Adrenal gland (tissue), 5 donors: ENCODE measurements at regions not wholly inside any gene's neighbourhood (a gene's known extent, or its start where the extent isn't known, plus 50 kb on each side); places are given as distances from the start of the nearest gene placed in this dataset.

Experiments
- POLR2A ChIP-seq, 2 donors: fragments of 450-650 bp; IDR thresholded peaks; one replicate each; pipeline ENCODE4 v1.6.1; 2017; ENCODE audit warnings: antibody characterized with exemption in 2 of 2, mild to moderate bottlenecking in 2 of 2, moderate library complexity in 1 of 2
- TF ChIP-seq, protein P1 (sequence below), 6 experiments: fragments of 450-650 bp in 4 of 6; fragments of 200-600 bp in 2 of 6; sonication (generic) in 1 of 6; IDR thresholded peaks; 1 replicate in 5 of 6; 2 replicates in 1 of 6; pipeline versions ENCODE4 v1.5.1 to v1.8.0; 2016 to 2021; ENCODE audit warnings: antibody characterized with exemption in 6 of 6, mild to moderate bottlenecking in 2 of 6, moderate library complexity in 1 of 6
- donor health status: DM: no; HTN: no; CAD: no.

DNA sequence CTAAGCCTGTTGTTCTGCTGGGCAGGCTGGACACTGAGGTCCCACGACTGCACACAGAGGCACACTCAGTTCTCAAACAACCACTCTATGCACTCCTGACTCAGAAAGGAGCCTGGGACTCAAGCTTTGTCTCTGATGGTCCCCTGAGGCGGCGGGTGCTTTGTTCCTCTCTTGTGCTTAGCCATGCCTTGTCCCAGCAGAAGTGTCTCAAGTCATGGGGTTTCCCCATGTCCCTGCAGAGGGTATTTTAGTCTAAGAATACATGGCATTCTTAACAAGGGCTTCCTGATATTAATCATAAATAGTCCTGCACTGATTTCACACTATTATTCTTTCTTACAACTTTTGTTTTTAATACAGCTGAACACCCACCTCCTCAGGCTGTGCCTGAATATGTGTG lies 72.5 kb downstream of the CXCL12 start:
- TF ChIP-seq POLR2A (IDR thresholded peaks at IDR 0.05) = no peak
- TF ChIP-seq, protein P1, sequence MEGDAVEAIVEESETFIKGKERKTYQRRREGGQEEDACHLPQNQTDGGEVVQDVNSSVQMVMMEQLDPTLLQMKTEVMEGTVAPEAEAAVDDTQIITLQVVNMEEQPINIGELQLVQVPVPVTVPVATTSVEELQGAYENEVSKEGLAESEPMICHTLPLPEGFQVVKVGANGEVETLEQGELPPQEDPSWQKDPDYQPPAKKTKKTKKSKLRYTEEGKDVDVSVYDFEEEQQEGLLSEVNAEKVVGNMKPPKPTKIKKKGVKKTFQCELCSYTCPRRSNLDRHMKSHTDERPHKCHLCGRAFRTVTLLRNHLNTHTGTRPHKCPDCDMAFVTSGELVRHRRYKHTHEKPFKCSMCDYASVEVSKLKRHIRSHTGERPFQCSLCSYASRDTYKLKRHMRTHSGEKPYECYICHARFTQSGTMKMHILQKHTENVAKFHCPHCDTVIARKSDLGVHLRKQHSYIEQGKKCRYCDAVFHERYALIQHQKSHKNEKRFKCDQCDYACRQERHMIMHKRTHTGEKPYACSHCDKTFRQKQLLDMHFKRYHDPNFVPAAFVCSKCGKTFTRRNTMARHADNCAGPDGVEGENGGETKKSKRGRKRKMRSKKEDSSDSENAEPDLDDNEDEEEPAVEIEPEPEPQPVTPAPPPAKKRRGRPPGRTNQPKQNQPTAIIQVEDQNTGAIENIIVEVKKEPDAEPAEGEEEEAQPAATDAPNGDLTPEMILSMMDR (IDR thresholded peaks at IDR 0.05) = no peak
